Hepatocyte (in vitro differentiated cells): ENCODE measurements at regions not wholly inside any gene's neighbourhood (a gene's known extent, or its start where the extent isn't known, plus 50 kb on each side); places are given as distances from the start of the nearest gene placed in this dataset.

Source experiments
- EZH2 ChIP-seq: fragments of 200-600 bp; sonication (generic); IDR thresholded peaks from 2 replicates; pipeline ENCODE4 v1.6.1; 2016; ENCODE audit warnings: antibody characterized with exemption, mild to moderate bottlenecking, borderline replicate concordance
- EZH2phosphoT487 ChIP-seq: fragments of 200-600 bp; sonication (generic); IDR thresholded peaks from one replicate; pipeline ENCODE4 v1.6.1; 2018; ENCODE audit warnings: antibody characterized with exemption, mild to moderate bottlenecking, low read depth, moderate library complexity; ENCODE audit not compliant: unreplicated experiment, severe bottlenecking
- TF ChIP-seq, protein P1 (sequence below): fragments of 200-600 bp; sonication (generic); IDR thresholded peaks from 2 replicates; pipeline ENCODE4 v1.5.1; 2016; ENCODE audit warnings: antibody characterized with exemption, mild to moderate bottlenecking; ENCODE audit not compliant: poor library complexity

DNA sequence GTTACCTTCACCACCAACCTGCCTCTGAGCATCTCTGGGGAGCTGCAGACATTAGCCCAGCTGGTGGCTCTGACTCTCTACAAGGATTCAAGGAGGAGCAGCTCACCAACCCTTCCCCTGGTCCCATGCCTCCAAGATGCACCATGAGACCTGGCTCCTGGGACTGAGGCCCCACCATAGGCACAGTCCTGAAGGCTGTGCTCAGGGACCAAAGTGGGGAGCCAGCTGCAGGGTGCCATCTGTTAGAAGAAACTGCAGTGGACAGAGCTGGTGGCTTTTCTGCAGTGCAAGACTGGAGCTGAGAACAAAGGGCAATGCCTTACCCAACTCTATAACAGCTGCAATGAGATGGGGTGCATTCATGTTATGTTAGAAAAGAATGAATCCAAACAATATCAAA lies 581.6 kb downstream of the TCERG1L start:
- TF ChIP-seq EZH2 (no peak), EZH2phosphoT487 (no peak)
- TF ChIP-seq, protein P1, sequence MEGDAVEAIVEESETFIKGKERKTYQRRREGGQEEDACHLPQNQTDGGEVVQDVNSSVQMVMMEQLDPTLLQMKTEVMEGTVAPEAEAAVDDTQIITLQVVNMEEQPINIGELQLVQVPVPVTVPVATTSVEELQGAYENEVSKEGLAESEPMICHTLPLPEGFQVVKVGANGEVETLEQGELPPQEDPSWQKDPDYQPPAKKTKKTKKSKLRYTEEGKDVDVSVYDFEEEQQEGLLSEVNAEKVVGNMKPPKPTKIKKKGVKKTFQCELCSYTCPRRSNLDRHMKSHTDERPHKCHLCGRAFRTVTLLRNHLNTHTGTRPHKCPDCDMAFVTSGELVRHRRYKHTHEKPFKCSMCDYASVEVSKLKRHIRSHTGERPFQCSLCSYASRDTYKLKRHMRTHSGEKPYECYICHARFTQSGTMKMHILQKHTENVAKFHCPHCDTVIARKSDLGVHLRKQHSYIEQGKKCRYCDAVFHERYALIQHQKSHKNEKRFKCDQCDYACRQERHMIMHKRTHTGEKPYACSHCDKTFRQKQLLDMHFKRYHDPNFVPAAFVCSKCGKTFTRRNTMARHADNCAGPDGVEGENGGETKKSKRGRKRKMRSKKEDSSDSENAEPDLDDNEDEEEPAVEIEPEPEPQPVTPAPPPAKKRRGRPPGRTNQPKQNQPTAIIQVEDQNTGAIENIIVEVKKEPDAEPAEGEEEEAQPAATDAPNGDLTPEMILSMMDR: no peak
